ENCODE measurements at regions not wholly inside any gene's neighbourhood (a gene's known extent, or its start where the extent isn't known, plus 50 kb on each side); places are given as distances from the start of the nearest gene placed in this dataset.
"Not testable (repeated sequence)": the region's sequence is repeated elsewhere in the genome, so short reads cannot be mapped to it uniquely, and the experiment has no call there.

GRCh38 chr5:62196532-62196931 lies 109.5 kb upstream of the KIF2A start:
- not testable (repeated sequence) for DNase-seq

GRCh38 chr5:62197697-62198096 lies 108.3 kb upstream of the KIF2A start:
- DNase-seq, result no peak

- DNase-seq, result no peak
Measured at GRCh38 chr5:62198421-62198820, 107.6 kb upstream of the KIF2A start.

GRCh38 chr5:62199792-62200716 lies 106.0 kb upstream of the KIF2A start:
- DNase-seq, result no peak

GRCh38 chr5:62206150-62206829 lies 99.7 kb upstream of the KIF2A start:
- no peak for DNase-seq

- DNase-seq, result no peak
Measured at GRCh38 chr5:62208218-62208852, 97.7 kb upstream of the KIF2A start.

- no peak for DNase-seq
Measured at GRCh38 chr5:62211405-62211804, 94.6 kb upstream of the KIF2A start.

- DNase-seq, result no peak
Measured at GRCh38 chr5:62212648-62213047, 93.4 kb upstream of the KIF2A start.

GRCh38 chr5:62214701-62215100 lies 91.3 kb upstream of the KIF2A start:
- no peak for DNase-seq

GRCh38 chr5:62216603-62217002 lies 89.4 kb upstream of the KIF2A start:
- not testable (repeated sequence) for DNase-seq

- not testable (repeated sequence) for DNase-seq
Measured at GRCh38 chr5:62217095-62217494, 88.9 kb upstream of the KIF2A start.

GRCh38 chr5:62218860-62219259 lies 87.1 kb upstream of the KIF2A start:
- DNase-seq, result not testable (repeated sequence)

GRCh38 chr5:62221881-62222280 lies 84.1 kb upstream of the KIF2A start:
- not testable (repeated sequence) for DNase-seq

GRCh38 chr5:62222305-62222704 lies 83.7 kb upstream of the KIF2A start:
- not testable (repeated sequence) for DNase-seq

- DNase-seq, result not testable (repeated sequence)
Measured at GRCh38 chr5:62223312-62223670, 82.7 kb upstream of the KIF2A start.

- not testable (repeated sequence) for DNase-seq
Measured at GRCh38 chr5:62224987-62225601, 80.9 kb upstream of the KIF2A start.

GRCh38 chr5:62230876-62231388 lies 75.1 kb upstream of the KIF2A start:
- not testable (repeated sequence) for DNase-seq

GRCh38 chr5:62231576-62231975 lies 74.4 kb upstream of the KIF2A start:
- DNase-seq, result no peak

GRCh38 chr5:62232218-62232617 lies 73.8 kb upstream of the KIF2A start:
- DNase-seq, result not testable (repeated sequence)

GRCh38 chr5:62233083-62234046 lies 72.6 kb upstream of the KIF2A start:
- DNase-seq, result not testable (repeated sequence)

GRCh38 chr5:62236593-62236992 lies 69.4 kb upstream of the KIF2A start:
- DNase-seq, result not testable (repeated sequence)

- DNase-seq, result not testable (repeated sequence)
Measured at GRCh38 chr5:62237944-62238343, 68.1 kb upstream of the KIF2A start.
